ENCODE measurements at regions not wholly inside any gene's neighbourhood (a gene's known extent, or its start where the extent isn't known, plus 50 kb on each side); places are given as distances from the start of the nearest gene placed in this dataset.

- Histone ChIP-seq H3K4me3 (no peak overlapping the region), H3K9me3 (no peaks in the 10 kb centered on the region), H3K4me1 (no peaks in the 10 kb centered on the region), H3K36me3 (no peaks in the 10 kb centered on the region), H3K27ac (no peak overlapping the region), H3K27me3 (no peaks in the 10 kb centered on the region)
- intact Hi-C loops (cut with DNase I) = no loop called here
- TF ChIP-seq CTCF (IDR thresholded peaks at IDR 0.05) = no peak
- ATAC-seq (peak; percentile 58), DNase-seq (no peak)
Measured at GRCh38 chr10:128883231-128884032, 583.6 kb upstream of the MGMT start.

GRCh38 chr10:128884033-128884425 is 583.0 kb upstream of the MGMT start:
- ATAC-seq = no peak
- H3K9me3 ChIP-seq = peaks cover under 1% of the 10 kb centered on the region
- H3K27me3 ChIP-seq = no peaks in the 10 kb centered on the region
- H3K36me3 ChIP-seq = no peaks in the 10 kb centered on the region
- no peaks in the 10 kb centered on the region for H3K4me1 ChIP-seq
- no peak overlapping the region for H3K4me3 ChIP-seq
- TF ChIP-seq CTCF (IDR thresholded peaks at IDR 0.05) = no peak
- no peak for DNase-seq
- intact Hi-C loops (cut with DNase I) = no loop called here
- H3K27ac ChIP-seq = no peak overlapping the region

GRCh38 chr10:128884496-128885072 is 582.5 kb upstream of the MGMT start:
- H3K4me3 ChIP-seq = no peak overlapping the region
- H3K36me3 ChIP-seq = no peaks in the 10 kb centered on the region
- intact Hi-C loops (cut with DNase I) = no loop called here
- no peak for TF ChIP-seq CTCF (IDR thresholded peaks at IDR 0.05)
- H3K27me3 ChIP-seq = no peaks in the 10 kb centered on the region
- H3K4me1 ChIP-seq = no peaks in the 10 kb centered on the region
- no peak overlapping the region for H3K27ac ChIP-seq
- peaks cover 6% of the 10 kb centered on the region for H3K9me3 ChIP-seq
- DNase-seq (no peak), ATAC-seq (no peak)

- no peaks in the 10 kb centered on the region for H3K36me3 ChIP-seq
- peaks cover 6% of the 10 kb centered on the region for H3K9me3 ChIP-seq
- H3K4me1 ChIP-seq = no peaks in the 10 kb centered on the region
- intact Hi-C loops (cut with DNase I) = no loop called here
- DNase-seq = no peak
- no peaks in the 10 kb centered on the region for H3K27me3 ChIP-seq
- H3K4me3 ChIP-seq = no peak overlapping the region
- no peak for TF ChIP-seq CTCF (IDR thresholded peaks at IDR 0.05)
- no peak overlapping the region for H3K27ac ChIP-seq
- ATAC-seq = no peak
Measured at GRCh38 chr10:128885573-128886555, 581.2 kb upstream of the MGMT start.

- intact Hi-C loops (cut with DNase I) = no loop called here
- no peak for ATAC-seq
- Histone ChIP-seq H3K4me3 (no peak overlapping the region), H3K9me3 (peaks cover 6% of the 10 kb centered on the region), H3K27ac (no peak overlapping the region), H3K4me1 (no peaks in the 10 kb centered on the region), H3K36me3 (no peaks in the 10 kb centered on the region), H3K27me3 (no peaks in the 10 kb centered on the region)
- no peak for TF ChIP-seq CTCF (IDR thresholded peaks at IDR 0.05)
- DNase-seq = no peak
Measured at GRCh38 chr10:128887856-128888255, 579.2 kb upstream of the MGMT start.
